ENCODE measurements at regions not wholly inside any gene's neighbourhood (a gene's known extent, or its start where the extent isn't known, plus 50 kb on each side); places are given as distances from the start of the nearest gene placed in this dataset.

GRCh38 chr2:82491591-82491990, 1967.5 kb downstream of the SUCLG1 start:
- no peak for ATAC-seq (ENCODE audit: low FRiP score)
- TF ChIP-seq CTCF (IDR thresholded peaks at IDR 0.05), result no peak
- no peak for DNase-seq (ENCODE audit: low spot score)

GRCh38 chr2:82487354-82487753, 1971.7 kb downstream of the SUCLG1 start:
- no peak for DNase-seq (ENCODE audit: low spot score)
- TF ChIP-seq CTCF (IDR thresholded peaks at IDR 0.05), result no peak
- ATAC-seq (ENCODE audit: low FRiP score), result no peak

DNA sequence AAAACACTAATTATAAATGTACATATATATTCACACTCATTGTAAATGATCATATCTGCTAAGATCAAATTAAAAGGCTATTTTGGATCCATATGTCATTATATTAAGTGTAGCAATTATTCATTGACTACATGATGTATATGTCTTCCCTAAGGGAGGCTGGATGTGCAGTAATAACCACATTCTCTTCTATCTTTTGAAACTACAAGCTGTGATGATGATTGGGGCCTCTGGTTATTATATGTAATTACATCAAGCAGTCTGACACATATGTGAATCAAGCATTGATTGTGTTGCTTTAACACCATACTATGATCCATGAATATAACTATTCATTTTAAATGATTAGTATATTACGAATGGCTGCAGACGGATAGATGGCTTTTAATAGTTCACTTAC, 1973.4 kb downstream of the SUCLG1 start:
- DNase-seq (ENCODE audit: low spot score), result no peak
- no peak for ATAC-seq (ENCODE audit: low FRiP score)
- TF ChIP-seq CTCF (IDR thresholded peaks at IDR 0.05), result no peak

- DNase-seq (ENCODE audit: low spot score), result no peak
- ATAC-seq (ENCODE audit: low FRiP score), result no peak
- no peak for TF ChIP-seq CTCF (IDR thresholded peaks at IDR 0.05)
Measured at GRCh38 chr2:82481207-82481606, 1977.9 kb downstream of the SUCLG1 start.

- ATAC-seq (ENCODE audit: low FRiP score), result no peak
- no peak for DNase-seq (ENCODE audit: low spot score)
- no peak for TF ChIP-seq CTCF (IDR thresholded peaks at IDR 0.05)
Measured at GRCh38 chr2:82478641-82479040, 1980.4 kb downstream of the SUCLG1 start.

- DNase-seq (ENCODE audit: low spot score) (no peak), ATAC-seq (ENCODE audit: low FRiP score) (no peak)
- no peak for TF ChIP-seq CTCF (IDR thresholded peaks at IDR 0.05)
Measured at GRCh38 chr2:82476094-82476493, 1983.0 kb downstream of the SUCLG1 start.

GRCh38 chr2:82428251-82428650, 2030.8 kb downstream of the SUCLG1 start:
- no peak for ATAC-seq (ENCODE audit: low FRiP score)

More at GRCh38 chr2:82428251-82428650, 2030.8 kb downstream of the SUCLG1 start:
- no peak for DNase-seq (ENCODE audit: low spot score)
- TF ChIP-seq CTCF (IDR thresholded peaks at IDR 0.05), result no peak

Data from omental fat pad (tissue), 3 donors.